HCEC 1CT (cell line): ENCODE measurements at regions not wholly inside any gene's neighbourhood (a gene's known extent, or its start where the extent isn't known, plus 50 kb on each side); places are given as distances from the start of the nearest gene placed in this dataset.

Experiments
- DNase-seq: peaks from one replicate; pipeline ENCODE4 v3.0.0-alpha.2; 2017

GRCh38 chr5:129342796-129343195 is 117.3 kb upstream of the ADAMTS19 start:
- DNase-seq: no peak

- no peak for DNase-seq
These were observed 114.7 kb upstream of the ADAMTS19 start for GRCh38 chr5:129345213-129345924.

- no peak for DNase-seq
These were observed 103.3 kb upstream of the ADAMTS19 start for GRCh38 chr5:129356846-129357245.

GRCh38 chr5:129358069-129358468 is 102.0 kb upstream of the ADAMTS19 start:
- no peak for DNase-seq

GRCh38 chr5:129359450-129359849 is 100.6 kb upstream of the ADAMTS19 start:
- DNase-seq: no peak

- DNase-seq: peak; percentile 46
These were observed 98.6 kb upstream of the ADAMTS19 start for GRCh38 chr5:129361441-129362025.

GRCh38 chr5:129362456-129362855 is 97.6 kb upstream of the ADAMTS19 start:
- DNase-seq: no peak

GRCh38 chr5:129363991-129364390 is 96.1 kb upstream of the ADAMTS19 start:
- DNase-seq: no peak

- peak; percentile 74 for DNase-seq
These were observed 92.2 kb upstream of the ADAMTS19 start for GRCh38 chr5:129367883-129368282.

- DNase-seq: no peak
These were observed 88.1 kb upstream of the ADAMTS19 start for GRCh38 chr5:129372025-129372424.

- DNase-seq: no peak
These were observed 82.6 kb upstream of the ADAMTS19 start for GRCh38 chr5:129377504-129377903.

- no peak for DNase-seq
These were observed 81.1 kb upstream of the ADAMTS19 start for GRCh38 chr5:129378961-129379360.

- DNase-seq: no peak
These were observed 80.7 kb upstream of the ADAMTS19 start for GRCh38 chr5:129379406-129379805.

- DNase-seq: peak; percentile 67
These were observed 77.0 kb upstream of the ADAMTS19 start for GRCh38 chr5:129382921-129383672.

- DNase-seq: no peak
These were observed 75.9 kb upstream of the ADAMTS19 start for GRCh38 chr5:129384193-129384592.

- peak; percentile 74 for DNase-seq
These were observed 75.4 kb upstream of the ADAMTS19 start for GRCh38 chr5:129384736-129385135.

- DNase-seq: no peak
These were observed 72.2 kb upstream of the ADAMTS19 start for GRCh38 chr5:129387944-129388343.

GRCh38 chr5:129392681-129393080 is 67.4 kb upstream of the ADAMTS19 start:
- DNase-seq: peak; percentile 53

- no peak for DNase-seq
These were observed 64.9 kb upstream of the ADAMTS19 start for GRCh38 chr5:129395247-129395646.

- no peak for DNase-seq
These were observed 61.9 kb upstream of the ADAMTS19 start for GRCh38 chr5:129398026-129398678.

GRCh38 chr5:129399069-129399468 is 61.0 kb upstream of the ADAMTS19 start:
- no peak for DNase-seq

- DNase-seq: peak; percentile 39
These were observed 59.6 kb upstream of the ADAMTS19 start for GRCh38 chr5:129400395-129400983.

GRCh38 chr5:129405222-129405621 is 54.9 kb upstream of the ADAMTS19 start:
- DNase-seq: no peak
